HG02798 (cell line): ENCODE measurements at regions not wholly inside any gene's neighbourhood (a gene's known extent, or its start where the extent isn't known, plus 50 kb on each side); places are given as distances from the start of the nearest gene placed in this dataset.
"Not testable (repeated sequence)": the region's sequence is repeated elsewhere in the genome, so short reads cannot be mapped to it uniquely, and the experiment has no call there.

ENCODE experiments used
- ATAC-seq: cut with Tn5 transposase; IDR thresholded peaks from one replicate; pipeline ENCODE4 v1.9.1; 2021; ENCODE audit warnings: mild to moderate bottlenecking; ENCODE audit not compliant: unreplicated experiment, poor library complexity

DNA sequence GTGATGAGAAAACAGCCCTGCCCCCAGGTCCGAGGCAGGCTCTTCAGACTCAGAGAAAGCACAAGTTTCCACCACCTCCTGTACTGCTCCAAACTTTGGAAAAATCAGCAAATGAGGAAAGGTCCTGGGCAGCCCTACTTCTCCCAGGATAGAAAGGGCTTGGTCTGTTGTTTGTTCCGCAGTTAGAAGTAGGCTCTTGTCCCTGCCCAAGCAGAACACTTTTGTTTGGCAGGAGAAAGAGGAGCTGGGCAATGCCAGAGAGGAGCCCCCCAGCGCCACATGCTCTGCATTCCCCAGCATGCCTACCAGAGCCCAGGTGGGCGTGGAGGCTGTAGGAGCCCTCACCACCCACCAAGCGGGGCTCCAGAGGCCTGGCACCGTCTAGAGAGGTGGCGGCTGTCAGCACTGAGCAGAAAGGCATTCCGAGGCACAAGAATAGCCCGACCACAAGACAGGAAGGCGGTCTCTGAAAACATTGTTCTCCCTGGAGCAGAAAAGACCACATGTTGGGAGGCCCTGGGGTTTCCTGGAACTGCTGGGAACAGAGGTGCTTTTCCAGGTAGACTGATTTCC is 90.3 kb upstream of the CD82 start:
- no peak for ATAC-seq

DNA sequence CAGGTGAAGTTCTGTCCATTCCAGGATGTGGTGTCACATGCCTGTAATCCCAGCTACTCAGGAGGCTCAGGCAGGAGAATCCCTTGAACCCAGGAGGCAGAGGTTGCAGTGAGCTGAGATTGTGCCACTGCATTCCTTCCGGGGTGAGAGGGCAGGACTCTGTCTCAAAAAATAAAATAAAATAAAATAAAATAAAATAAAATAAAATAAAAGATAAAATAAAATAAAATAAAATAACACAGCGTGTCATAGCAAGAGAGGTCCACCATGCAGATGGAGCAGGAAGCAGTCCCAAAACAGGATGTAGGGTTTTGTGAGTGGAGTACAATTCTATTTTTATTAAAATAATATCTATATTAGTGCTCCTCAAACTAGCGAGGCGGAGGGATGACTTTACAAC is 83.1 kb upstream of the CD82 start:
- not testable (repeated sequence) for ATAC-seq

DNA sequence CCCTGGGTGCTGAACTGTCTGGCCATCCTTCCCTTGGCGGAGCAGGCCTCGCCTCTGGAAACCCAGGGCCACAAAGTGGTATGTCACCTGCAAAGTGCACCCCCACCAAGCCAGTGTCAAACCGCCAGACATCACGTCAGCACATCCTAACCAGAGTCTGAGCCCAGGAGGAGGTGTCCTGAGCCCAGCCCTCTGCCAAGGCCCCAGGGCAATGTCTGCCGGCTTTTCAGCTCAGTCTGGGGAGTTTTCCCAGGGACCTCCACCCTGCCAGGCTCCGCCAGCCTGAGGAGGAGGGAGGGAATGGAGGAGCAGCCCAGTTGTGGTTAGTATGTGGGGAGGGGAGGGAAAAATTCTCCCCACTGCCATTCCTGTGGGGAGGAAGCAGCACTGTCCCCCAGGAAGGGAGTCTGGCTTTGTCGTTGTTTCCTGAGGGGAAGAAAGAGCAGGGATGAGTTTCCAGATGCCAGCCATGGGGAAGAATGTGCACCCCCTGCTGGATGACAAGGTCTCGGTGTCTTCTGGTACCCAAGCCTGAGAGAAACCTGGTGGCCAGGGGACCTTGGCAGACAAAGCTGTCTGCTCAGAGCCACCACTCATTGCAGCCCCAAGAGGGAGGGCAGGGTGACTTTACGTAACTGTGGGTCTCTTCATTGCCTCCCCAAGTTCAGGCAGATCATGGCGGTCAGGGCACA is 81.4 kb upstream of the CD82 start:
- no peak for ATAC-seq

DNA sequence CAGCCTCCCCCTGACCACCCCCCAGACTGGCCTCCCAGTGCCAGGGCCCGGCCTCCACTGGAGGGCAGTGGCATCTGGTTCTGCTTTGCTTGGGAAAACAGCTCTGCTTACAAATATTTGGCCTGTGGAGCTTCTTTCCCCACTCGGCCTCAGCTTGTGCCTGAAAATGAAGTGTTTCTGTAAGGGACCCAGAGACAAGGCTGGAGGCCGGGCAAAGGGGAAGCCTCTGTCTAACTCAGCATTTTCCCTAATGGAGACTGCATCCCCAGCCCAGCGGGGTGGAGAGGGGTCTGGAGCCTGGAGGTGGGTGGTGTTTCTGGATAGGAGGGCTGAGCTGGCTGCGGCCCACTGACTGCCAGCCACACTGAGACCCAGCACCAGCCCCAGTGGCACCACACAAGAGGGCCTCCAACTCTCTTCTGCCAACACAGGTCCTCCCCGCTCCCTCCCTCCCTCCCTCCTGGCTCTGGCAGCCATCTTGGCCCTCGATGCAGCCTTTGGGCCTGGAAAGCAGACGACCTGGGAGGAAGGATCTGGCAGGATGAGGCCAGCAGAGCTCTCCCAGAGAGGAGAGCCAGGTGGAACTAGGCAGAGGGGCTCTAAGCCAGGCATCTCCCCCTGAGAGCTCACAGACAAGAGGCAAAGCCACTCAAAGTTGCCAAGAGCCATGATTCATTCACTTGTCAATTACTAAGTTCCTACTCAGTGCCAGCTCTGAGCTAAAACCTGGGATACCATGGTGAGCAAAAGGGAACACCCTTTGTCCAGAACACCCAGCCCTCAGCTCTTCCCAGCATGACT is 77.1 kb upstream of the CD82 start:
- no peak for ATAC-seq

DNA sequence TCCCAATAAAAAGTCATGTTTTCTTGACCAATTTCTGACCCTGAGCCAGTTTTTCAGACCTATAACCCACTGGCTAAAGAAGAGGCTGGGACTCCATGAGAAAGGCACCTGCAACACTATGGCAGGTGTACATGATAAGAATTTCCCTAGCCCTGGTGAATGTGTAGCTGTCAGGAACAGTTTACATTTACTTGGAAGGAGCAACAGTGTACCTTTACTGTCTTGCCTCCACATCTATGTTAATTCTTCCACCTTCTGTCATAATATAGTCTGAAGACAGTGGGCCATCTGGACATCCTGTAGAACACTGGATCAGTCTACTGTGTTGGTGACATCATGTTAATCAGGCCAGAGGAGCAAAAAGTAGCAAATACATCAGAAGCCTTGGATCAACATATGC is 72.1 kb upstream of the CD82 start:
- no peak for ATAC-seq

DNA sequence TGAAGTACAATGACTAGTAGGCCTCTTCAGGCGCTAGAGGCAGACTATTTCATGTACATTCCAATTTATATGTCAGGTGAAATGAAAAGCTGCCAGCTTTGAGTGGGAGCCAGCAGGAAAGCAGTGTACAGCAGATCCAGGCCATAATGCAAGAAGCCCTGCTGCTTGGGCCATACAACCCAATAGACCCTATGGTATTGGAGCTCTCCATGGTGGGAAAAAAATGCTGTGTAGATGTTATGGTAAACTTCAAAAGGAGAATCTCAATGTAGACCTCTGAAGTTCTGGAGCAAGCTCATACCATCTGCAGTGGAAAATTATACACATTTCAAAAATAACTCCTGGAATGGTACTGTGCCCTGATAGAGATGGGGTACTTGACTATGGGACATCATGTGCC is 71.5 kb upstream of the CD82 start:
- no peak for ATAC-seq

DNA sequence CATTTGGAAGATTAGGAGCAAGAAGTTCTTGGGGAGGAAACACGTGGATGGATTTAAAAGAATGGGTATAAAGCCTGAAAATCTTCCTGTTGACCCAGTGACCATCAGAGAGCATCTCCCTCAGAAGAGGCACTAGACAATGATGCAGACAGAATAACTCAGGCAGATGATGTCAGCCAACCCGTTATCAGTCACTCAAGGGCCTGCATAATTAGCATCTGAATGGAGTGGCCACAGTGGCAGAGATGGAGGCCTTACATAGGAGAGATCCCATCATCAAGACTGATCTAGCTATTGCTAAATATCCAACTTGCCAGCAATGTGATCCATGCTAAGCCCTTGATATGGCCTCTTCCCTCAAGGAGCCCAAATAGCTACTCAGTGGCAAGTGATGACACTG is 70.7 kb upstream of the CD82 start:
- no peak for ATAC-seq

DNA sequence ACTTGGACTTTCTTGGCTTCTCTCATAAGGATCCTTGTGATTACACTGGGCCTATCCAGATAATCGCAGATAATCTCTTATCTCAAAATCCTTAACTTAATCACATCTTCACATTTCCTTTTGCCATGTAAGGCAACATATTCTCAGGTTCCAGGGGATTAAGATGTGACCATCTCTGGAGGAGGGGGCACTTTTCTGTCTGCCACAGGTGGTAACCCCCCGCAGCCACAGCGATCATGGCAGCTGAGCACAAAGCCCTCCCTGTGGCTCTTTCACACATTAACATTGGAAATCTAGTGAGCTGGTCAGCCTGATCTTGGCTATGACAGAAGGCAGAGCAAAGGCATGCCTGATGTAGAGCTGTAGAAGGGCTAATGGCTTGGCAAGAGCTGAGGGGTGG is 69.1 kb upstream of the CD82 start:
- ATAC-seq: no peak

DNA sequence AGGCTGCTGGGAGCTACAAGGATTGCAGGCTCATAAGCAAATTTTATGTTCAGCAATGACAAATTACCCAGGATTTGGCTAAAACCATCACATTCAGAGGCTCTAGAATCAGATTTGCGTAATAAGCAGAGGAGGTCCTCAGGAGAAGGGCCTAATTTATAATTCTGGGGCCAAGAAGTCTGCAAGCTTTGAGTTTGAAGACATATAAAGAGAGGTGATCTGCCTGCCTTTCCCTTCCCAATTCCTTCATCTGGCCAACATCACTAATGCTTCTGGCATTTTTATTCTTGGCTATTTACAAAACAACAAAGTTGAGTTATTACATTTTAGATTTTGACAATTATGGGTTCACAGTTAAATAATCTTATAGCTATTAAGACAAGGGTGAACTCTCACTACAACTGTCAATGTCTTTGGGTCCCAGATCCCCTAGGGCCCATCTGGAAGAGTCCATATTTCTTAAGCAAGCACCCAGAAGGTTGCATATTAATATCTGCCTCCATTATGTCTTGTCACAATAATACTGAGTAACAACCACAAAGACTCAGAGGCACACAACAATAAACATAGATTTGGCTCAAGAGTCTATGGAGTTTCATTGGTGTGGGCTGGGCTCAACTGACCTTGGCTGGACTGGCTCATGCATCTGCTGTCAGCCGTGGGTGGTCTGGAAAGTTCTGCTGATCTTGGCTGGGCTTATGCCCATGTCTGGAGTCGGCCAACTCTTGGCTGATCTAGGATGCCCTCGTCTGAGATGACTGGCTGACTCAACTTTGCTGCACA is 67.2 kb upstream of the CD82 start:
- ATAC-seq: no peak

DNA sequence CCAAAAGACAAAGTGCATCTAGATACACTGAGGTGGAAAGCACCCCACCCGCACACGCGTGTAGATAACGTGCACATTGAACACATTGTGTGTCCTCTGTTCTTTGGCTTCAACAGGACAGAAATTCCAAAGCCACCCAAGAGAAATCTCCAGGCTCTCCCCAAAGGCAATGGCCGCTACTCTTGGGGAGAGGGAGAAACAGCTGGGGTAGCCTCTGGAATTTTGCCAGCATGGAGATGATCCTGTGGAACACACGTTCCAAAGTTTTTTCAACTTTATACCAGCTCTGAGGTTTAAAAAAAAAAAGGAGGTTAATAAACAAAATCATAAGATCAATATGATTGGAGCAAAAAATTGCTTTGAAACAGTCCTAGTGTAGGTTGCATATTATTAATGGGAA is 63.0 kb upstream of the CD82 start:
- no peak for ATAC-seq

DNA sequence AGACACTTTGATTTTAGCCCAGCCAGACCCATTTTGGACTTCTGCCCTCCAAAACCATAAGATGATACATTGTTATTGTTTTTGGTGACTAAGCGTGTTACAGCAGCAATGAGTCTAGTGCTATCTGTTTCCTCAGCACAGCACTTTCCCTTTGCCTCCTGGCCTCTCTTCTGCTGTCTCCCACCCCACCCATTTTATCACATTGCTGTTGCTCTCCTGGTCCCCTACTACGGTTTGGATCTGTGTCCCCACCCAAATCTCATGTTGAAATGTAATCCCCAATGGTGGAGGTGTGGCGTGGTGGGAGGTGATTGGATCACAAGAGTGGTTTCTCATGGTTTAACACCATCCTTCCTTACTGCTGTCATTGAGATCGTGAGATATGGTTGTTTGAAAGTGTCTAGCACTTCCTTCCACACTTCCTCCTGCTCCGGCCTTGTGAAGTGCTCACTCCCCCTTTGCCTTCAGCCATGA is 59.8 kb upstream of the CD82 start:
- ATAC-seq: no peak

DNA sequence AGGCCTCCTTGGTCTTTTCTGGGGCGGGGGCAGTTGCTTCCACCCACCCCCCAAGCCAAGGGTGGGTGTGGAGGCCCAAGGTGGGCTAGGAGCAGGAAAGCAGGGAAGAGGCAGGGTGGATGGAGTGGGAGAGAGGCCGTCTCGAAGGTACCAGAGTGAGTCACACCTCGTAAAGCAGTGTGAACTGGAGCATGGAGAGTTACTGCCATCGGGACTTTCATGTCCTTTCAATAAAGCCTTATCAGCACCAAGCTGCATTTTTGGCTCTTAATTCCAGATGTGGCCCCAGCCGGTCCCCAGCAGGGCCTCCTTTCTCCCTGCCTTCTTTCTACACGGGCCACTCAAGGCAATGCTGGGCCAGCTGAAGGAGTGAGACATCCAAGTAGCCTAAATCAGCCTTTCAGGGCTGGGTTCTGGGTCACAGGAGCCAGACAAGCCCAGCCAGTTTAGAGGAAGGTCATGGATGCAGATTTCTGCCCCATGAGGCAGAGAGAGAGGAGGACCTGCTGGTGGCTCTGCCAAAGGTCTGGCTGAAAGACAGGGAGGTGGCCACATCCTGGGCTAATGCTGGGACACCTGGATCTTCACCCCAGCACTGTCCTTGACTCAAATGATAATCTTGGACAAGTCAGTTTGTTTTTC is 59.0 kb upstream of the CD82 start:
- no peak for ATAC-seq

DNA sequence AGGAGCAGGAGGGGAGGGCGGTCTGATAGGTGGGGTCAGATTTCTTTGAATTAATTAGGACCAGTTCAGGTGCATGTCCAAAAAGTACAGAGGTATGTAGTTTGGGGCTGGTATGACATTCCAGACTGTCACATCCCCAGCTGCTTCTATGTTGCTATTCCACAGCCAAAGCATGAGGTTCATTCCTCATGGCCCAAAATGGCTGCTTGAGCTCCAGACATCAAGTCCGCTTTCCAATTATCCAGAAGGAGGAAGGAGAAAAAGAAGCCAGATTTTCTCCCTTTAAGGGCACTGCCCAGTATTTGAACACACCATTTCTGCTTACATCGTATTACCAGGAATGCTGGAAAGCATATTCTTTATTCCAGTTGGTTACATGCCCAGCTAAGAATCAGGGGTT is 58.0 kb upstream of the CD82 start:
- ATAC-seq: no peak

DNA sequence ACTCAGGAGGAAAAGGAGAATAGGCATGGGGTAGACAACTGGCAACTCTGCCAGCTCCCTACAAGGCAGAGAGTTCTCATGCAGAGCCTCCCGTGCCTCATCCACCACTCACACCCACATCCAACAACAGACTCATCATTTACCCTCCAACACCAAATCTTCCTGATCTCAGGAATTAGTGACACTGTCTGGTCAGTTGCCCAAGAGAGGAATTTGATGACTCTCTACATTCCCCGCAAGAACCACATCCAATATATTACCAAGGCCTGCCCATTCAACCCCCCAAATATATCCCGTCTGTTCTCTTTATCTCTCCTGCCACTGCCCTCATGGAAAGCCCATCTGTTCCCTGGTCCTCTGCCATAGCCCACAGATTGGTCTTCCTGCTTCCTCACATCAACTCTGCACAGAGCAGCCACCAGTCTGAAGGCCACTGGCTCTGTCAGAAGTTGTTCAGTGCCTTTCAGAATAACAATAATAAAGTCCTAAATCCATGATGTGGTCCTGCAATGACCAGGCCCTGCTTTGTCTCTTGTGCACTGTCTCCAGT is 57.5 kb upstream of the CD82 start:
- ATAC-seq: no peak

DNA sequence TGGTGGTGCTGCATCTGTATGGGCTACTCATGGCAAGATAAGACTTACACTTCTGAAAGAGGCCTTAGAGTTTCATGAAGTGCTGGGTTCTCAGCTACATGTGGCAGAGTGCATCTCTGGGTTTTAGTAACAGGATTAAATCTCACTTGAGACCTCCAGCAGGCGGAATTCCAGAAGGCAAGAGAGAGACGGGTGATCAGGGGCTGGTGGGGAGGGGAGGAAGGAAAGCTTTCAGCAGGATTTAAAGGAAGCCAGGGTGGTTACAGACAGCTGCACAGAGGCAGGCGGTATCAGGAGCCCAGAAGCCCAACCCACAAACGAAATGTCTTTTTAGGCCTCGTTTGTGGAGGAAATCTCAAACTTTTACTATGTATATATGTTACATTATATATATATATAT is 56.2 kb upstream of the CD82 start:
- no peak for ATAC-seq

DNA sequence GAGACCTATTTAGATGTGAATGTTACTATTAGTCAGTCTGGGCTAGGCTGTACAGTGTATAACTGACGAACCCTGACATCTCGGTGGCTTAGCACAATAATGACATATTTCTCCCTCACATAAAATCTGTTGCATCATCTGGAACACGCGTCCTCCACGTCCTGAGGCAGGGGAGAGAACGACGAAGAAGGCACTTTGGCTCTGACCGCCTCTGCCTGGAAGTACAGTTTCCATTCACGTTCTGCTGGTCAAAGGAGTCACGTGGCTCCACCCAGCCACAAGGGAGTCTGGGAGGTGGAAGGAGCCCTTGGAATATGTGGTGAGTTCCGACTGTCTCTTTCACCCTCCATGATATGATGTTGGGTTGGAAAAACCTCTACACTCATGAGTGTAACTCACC is 55.1 kb upstream of the CD82 start:
- no peak for ATAC-seq

DNA sequence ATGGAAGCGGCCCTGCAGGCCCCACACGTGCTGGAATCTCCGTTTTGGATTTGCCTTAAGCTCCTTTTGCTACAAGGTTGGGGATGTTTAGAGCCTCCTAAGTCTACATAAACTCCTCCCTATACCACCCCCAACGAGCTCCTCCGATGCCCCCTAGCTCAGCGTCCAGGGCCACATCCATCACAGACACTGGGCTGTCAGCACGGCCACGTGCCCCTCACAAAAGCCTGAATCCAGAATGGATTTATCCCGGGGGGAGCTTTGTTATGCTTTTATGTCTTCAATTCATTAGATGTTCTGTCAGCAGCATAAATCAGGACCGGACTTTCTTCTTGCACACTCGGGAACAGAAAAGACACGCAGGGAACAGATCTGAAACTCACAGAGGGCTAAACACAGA is 52.6 kb upstream of the CD82 start:
- ATAC-seq: no peak

DNA sequence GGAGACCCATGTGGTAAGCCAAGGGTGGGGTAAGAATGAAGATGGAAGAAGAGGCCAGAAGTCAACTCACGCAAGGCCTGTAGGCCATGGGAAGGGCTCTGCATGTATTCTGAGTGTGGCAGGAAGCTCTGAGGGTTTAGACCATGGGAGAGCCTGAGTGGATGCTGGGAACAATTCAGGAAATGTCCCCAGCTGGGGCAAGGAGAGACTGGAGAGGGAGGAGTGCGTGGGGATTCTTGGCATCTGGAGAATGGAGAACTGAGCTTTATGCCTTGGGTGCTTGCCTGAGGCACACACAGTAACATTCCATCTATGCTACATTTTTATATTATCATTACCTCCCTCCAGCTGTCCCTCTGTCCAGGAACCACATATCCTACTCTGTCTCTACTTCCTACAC is 50.4 kb upstream of the CD82 start:
- ATAC-seq: no peak
